ENCODE measurements at regions not wholly inside any gene's neighbourhood (a gene's known extent, or its start where the extent isn't known, plus 50 kb on each side); places are given as distances from the start of the nearest gene placed in this dataset.
A peak's percentile ranks its signal among the peaks of the same experiment; 100 is the strongest.

DNA sequence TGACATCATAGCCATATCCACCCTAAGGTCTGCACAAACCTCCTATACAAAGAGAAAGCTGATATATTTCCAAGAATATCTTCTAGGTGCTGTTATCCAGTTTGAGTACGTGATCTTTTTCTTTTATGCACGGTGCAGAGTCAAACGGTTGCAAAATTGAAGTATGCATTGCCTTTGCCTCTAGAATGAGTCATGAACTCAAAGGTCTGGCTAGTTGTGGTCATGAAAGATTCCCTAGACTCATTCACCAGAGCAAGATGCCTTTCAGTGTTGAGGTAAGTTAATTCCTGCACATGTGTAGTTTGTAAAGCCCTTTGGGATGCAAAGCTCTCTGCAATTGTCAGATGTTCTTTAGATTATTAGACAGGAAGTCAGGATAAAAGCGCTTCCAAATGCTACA lies 704.4 kb downstream of the PCDH19 start:
- DNase-seq = no peak

DNA sequence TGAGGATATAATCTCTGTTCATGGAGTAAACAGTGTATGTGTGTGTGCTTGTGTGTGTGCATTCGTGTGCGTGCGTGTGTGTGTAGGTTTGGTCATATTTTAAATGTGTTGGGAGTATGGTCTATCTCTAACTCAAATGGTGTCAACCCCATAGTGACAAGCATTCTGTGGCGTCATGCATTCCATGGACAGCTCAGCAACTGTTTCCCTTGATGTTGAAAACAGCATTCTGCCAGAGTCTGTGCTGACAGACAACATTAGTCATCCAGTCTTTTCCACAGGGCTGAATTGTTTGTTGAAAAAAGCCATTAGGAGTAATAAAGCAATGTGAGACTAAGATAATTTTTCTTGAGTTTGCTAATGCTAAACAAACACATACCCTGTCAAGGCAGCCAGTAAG lies 706.6 kb downstream of the PCDH19 start:
- peak; percentile 5 for DNase-seq

DNA sequence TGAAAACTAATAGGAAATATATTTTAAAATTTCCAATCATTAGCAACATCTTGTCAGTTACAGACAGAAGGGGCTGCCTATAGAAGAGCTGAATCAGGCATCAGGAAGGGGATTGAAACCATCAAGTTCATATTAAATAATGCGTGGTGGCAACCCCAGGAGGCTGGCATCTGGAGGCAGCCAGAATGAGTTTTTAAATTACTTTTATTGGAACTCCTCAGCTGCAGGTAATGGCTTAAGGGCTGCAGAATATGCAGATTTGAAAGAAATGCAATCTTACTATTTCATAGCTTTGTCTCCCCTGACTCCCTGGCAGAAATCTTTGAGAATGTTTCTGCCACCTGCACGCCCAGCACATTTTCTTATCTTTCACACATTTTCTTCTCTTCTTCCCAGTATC lies 711.6 kb downstream of the PCDH19 start:
- no peak for DNase-seq

DNA sequence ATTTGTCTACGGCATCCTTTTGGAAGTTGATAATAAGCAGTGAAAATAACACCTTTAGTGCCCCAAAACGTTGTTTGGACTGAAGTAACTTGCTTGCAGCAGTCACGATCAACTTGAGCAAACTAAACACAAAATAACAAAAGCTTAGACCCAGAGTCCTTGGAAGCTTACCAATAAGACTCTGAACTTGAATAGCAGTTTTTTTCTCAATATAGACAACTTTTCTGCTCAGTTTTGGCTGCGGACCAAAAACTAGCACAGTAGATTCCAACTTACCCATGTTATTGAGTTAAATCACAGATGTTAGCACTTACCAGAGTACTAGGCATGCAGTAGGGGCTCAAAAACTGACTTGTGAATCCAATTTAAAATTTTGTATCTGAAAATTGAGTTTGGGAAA lies 746.9 kb downstream of the PCDH19 start:
- DNase-seq = no peak

DNA sequence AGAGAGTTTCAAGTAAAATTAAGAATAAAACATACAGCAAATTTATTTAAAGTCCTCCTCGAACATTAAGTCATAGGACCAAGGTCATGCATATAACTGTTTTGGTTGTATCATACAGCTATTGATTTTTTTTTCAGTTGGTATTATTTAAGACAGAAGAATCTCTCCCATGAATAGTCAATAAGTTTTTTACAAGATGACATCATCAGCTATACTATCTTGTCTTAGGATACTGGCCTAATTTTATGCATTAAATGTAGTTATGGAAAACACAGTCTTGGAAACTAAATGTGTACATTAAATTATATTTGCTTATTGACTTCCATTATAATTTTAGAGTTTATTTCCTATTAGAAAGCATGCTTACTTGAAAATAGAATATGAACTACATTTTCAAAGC lies 755.9 kb downstream of the PCDH19 start:
- DNase-seq = no peak

DNA sequence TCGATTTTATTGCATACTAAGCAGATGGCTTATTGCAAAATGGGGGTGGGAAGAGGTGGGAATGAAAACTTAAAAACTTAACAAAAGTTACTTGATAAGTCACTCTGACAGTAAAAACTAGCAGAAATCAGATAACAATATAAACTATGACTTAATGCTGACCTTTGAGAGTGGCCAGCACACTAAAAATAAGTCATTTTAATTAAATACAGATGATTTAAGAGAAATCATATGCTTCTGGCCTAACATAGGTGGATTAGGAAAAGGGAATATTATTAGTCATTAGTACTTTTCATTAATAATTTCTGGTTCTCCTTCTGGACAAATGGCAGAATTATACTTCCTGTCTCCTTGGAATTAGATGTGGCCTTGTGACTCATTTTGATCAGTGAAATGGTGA lies 756.7 kb downstream of the PCDH19 start:
- DNase-seq = no peak

DNA sequence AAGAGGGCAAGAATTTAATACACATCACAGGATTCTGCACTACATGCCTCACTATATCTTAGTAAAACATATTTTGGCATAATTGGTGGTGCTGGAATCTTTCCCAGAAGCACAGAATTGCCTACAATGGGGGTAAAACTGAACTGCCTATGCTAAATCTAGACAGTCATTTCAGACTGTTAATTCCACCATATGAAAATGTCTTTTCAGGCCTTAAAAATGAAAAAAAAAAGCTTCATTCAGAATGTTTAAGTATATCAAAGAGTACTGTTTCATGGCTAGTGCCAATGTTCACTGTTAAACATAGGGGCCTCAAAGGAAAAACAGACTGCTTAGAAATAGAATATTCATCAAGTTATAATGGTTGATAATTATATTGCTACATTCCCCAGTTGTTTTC lies 797.0 kb downstream of the PCDH19 start:
- DNase-seq = no peak

DNA sequence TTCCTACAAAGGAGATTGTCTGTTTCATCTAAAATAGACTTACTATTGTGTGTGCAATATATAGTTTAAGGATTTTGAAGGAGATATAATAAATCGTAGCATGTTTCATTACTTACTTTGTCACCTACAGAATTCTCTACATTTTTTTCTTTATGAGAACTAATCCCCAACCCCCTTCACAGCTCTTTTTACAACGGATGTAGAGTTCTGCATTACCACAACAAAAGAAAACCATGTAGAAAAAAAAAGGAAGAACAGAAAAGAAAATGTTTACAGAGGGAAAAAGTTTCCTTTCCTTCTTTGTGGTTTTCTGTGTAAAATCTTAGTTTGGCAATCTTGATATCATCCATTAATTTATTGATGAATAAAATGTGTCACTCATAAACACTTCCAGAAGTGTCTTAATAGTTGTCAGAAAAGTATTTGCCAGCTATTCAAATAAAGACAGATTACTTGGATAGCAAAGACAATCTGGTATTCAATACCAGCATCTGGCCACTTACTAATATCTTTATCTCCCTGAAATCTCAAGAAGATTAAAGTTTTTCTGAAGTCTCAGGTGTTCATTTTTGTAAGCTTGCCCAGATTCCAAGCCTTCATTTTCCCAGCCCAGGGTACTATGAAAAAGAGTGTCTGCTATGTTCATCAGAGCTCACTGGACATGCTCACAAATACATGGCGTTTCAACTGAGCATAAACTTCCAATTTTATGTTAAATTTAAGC lies 806.8 kb downstream of the PCDH19 start:
- no peak for DNase-seq

DNA sequence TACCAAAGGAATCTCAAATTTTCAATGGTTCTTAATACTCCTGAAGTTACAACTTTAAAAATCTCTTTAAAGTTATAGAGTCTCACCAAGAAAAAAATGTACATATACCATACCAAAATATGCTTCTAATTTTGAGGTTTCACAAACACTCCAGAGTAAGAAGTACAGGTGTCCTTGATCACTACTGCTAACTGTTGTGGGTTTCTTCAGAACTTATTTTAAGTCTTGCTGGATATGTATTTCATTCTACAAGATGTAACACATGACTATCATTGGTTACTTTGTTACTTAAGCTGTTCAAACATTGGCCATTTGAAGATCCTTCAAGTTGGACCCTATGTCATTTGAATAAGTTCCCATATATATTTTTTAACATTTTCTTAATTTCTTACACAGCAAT lies 808.0 kb downstream of the PCDH19 start:
- DNase-seq = no peak

DNA sequence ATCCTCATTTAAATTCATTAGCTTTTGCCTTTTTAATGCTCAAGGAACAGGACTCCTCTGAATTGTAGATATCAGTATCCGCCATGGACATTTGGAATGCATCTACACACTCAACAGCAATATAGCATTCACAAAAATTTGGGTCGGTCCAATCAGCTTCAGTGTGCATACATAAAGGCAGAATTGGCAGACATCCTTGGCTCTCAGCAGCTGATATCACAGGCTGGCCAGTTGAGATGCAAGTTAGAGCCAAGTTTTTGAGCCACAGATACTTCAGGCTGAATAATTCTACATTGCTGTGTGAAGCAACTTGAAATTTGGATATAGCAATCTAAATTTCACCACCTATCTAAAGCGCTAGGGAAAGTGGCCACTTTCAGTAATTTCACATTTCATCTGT lies 821.1 kb downstream of the PCDH19 start:
- no peak for DNase-seq

DNA sequence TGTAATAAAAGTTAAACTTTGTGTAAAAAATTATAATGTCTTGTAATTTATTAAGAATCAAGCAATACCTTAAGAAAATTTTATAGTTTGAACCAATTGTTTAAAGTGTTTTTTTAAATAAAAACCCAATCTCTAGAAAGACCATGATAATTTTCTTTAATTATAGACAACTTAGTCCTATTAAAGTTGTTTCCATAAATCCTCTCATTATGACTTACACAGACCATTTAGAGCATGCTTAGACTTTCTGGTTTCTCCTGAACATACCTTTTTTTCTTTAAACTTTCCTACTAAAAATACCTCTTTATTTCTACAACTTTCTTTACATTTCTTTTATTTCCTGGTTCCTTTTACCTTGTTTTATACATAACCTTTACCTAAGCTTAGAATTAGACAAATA lies 837.4 kb downstream of the PCDH19 start:
- DNase-seq = peak; percentile 10

DNA sequence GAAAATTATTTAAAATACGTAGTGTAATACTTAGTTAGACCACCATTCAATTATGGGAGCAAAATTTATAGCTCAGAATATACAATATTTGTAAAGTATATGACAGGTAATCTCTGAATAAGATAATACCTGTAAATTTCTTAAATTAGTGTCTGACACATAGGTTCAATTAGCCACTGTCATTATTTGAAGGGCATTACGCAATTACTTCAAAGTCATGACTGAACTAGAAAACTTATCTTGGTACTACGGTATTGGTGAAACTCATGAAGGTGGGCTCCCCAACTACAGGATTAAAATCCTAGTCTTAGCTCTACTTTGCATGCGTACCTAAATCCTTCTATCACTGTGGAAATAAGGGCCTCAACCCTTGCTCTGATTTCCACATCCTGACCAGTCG lies 860.7 kb downstream of the PCDH19 start:
- DNase-seq = no peak

DNA sequence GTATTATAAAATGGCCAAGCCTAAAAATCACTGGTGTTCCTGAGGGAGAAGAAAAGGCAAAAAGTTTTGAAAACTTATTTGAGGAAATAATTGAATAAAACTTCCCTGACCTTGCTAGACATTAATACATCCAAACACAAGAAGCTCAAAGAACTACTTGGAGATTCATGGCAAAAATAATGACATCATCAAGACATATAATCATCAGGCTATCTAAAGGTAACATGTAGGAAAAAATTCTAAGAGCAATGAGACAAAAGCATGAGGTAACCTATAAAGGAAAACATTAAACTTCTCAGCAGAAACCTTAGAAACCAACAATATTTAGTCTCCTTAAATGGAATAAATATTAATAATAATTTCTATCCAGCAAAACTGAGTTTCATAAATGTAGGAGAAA lies 887.6 kb downstream of the PCDH19 start:
- DNase-seq = no peak

DNA sequence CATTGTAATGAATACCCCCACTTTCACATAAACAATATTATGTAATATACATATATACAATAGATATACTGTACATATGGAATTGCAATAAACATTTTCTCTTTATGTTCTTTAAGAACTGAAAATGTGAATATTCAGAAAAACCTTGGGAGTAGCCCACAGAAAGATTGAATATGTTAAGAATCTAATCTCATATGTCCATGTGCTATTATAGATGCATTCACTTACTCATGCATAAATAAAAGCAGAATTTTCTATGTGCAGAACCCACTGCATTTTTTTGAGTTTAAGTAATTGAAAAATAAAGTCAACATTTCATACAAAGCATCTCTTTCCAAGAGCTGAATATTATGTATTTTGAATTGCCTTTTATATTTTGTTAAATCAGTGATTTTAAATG lies 902.3 kb downstream of the PCDH19 start:
- no peak for DNase-seq

DNA sequence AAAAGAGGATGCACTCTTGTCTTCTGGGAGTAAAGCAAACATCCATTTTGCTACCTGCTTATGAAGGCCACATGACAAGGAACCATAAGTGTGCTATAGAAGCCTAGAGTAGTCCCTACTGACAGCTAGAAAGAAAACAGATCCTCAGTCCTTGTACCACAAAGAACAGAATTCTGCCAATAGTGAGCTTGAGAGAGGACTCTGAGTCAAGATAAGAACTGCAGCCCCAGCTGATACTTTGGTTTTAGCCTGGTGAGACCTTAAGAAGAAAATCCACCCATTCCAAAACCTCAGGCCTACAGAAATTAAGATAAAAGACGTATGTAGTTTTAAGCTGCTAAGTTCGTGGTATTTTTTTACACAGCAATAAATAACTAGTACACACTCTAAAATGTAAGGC lies 914.6 kb downstream of the PCDH19 start:
- no peak for DNase-seq

DNA sequence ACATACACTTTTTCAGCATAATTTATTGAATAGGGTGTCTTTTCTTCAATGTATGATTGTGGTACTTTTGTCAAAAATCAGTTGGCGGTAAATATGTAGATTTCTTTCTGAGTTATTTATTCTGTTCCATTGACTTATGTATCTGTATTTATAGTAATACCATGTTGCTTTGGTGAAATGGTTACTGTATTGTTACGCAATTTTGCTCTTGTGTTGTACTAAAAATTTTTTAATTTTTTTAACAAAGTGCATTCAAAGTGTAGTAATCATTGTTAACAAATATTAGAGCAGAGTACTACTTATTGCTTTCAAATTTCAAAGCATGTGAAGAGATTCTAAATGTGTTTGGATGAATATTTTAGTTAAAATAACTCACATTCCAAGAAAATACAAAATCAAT lies 915.4 kb downstream of the PCDH19 start:
- no peak for DNase-seq

DNA sequence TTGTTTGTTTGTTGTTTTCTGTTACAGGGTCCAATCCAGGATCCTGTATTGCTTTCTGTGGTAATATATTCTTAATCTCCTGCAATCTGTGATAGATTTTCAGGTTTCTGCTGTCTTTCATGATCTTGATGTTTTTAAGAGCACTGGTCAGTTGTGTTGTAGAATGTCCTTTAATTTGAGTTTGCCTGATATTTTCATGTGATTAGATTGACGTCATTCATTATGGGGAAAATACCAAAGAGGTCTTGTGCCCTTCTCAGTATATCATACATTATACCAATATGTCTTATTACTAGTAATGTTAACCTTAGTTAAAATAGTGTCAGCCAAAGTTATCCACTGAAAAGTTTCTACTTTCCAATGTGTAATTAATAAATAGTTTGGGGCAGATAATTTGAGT lies 929.3 kb downstream of the PCDH19 start:
- DNase-seq = no peak

DNA sequence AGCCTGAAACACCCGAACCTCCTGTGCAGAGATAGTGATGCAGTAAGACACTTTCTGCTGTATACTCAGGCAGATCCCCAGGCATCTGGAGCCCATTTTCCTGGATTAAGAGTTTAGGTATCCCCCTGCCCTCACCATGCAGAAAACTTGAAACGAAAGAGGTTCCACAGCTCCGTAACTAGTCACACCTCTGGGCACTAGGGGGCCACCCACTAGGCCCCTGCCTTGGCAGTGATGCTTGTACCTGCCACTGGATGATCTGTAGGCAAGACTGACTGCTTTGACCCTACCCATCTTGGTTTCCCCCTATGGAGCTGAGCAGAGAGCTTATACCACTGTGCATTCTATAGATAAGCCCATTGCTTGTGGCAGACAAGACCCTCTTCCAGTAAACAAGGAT lies 940.6 kb downstream of the PCDH19 start:
- DNase-seq = no peak

DNA sequence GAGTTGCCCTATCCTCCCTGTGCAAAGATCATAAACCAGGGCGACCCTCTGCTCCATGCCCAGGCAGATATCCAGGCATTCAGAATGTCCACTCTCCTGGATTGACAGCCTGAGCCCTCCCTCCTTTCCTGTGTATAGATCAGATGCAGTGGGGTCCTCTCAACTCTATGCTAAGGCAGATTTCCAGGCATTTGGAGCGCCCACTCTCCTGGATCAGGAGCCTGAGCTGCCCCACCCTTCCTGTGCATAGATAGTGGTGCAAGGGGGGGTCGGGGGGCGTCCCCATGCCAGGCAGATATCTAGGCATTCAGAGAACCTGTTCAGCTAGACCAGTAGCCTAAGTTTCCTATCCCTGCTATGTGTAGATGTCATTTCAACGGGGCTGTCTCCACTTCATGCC lies 941.1 kb downstream of the PCDH19 start:
- DNase-seq = no peak

DNA sequence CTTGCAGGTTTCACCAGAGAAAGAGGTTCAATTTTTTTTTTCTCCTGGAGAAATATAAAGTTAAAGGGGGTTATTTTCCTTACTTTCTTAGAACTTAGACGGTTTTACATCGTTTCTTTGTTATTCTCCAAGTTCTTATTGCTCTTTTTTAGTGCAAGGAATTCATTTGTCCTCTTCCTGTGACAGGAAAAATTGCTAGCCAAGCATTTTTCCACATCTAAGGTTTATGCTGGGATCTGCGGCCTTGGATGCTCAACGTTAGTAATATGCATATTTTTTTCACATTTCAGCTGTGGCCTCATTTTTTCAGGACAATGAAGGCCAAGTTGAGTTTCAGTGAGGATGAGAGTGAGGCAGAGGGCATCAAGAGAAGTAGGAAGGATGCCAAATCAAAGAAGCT lies 948.9 kb downstream of the PCDH19 start:
- no peak for DNase-seq

DNA sequence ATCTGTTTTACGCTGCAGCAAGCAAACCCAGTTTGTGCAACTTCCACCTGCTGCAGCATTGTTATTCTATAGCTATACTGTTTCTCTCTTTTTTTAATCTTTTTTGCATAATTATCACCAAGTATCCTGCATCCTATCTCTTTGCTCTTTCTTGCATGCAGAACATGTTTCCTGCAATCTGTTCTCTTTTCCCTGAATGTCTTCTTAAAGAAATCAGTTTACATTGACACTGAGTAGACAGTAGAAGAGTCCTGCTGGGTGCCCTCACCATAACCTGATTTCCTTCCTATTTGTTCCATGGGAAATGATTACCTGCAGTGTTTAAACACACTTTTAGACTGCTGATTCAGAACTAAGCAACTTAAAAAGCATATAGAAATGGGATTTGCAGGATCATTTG lies 964.7 kb downstream of the PCDH19 start:
- DNase-seq = no peak

DNA sequence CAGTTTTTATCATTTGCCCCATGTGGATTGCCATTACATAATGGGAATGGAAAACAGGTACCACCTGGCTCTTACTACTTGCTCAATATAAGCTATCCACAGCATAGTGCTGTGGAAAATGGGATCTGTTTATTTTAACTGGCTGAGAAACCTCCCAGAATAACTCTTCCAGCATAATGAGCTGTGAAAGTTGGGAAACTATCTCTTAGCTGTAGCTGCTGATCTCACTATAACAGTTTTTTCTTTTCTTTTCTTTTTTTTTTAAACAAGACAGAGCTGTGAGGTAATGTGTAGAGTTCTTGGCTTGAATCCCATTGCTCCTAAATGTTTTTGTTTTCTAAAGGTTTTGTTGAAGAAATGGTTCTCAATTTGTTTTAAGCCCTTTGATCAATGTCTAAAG lies 988.3 kb downstream of the PCDH19 start:
- no peak for DNase-seq

DNA sequence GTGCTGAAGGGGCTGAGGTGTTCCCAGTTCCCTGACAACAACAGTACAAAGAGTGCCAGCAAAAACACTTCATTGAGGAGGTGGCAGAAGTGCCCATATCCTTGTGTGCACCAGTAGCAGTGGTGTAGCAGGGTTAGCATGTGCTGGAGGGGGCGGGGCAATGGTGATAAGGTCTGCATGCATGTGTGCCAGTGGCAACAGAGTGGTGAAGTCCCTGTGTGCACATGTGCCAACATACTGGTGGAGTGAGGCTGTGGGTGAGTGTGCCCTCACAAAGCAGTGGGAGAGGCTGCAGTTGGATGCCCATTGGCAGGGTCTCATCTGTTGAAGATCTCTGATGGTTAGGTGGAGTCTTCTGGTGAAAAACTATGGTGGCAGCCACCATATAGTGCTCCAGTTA lies 994.6 kb downstream of the PCDH19 start:
- no peak for DNase-seq

DNA sequence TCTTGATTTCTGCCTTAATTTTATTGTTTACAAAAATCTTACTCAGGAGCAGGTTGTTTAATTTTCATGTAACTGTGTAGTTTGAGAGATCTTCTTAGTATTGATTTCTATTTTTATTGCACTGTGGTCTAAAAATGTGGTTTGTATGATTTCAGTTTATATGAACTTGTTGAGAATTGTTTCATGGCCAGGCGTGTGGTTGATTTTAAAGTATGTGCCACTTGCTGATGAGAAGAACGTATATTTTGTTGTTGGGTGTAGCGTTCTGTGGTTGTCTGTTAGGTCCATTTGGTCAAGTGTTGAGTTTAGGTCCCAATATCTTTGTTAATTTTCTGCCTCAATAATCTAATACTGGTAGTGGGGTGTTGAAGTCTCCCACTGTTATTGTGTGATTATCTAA lies 996.8 kb downstream of the PCDH19 start:
- DNase-seq = no peak

DNA sequence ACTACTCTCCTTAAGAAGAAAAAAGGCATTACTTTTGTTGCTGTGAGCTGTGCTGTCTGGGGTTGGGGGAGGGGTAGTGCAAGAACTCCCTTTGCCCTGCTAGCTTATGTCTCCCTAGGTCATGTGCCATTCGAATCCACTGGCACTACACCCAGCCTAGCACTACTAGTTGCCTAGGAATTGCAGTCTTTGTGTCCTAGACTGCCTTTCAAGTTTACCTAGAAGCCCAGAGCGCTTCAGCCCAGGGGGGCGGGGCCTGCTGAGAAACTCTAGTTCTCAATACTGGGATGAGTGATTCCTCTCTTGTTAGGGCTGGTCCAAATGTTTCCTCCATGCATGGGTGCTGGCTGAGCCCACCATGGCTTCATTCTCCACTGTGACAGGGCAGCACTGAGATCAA lies 1011.5 kb downstream of the PCDH19 start:
- no peak for DNase-seq

DNA sequence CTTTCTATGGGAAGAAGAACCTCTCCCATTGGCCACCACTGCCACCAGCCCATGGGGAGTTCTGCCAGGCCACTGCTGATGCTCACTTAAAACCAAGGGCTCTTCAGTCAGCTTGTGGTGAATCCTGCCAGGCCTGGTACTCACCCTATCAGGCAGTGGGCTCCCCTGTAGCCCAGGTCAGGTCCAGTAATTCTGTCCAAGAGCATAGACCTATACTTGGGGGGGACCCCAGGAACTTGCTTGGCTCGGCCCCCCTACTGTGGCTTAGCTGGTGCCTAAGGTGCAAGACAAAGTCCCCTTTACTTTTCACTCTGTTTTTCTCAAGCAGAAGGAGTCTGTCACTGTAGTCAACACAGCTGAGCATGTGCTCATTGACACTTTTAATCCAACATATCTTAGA lies 1012.2 kb downstream of the PCDH19 start:
- no peak for DNase-seq
